Activated naive CD8-positive, alpha-beta T cell treated with anti-CD3 and anti-CD28 coated beads, Interleukin-2, amount 10 ng/mL, durations not matched to agents 7 days and 5 days (primary cell): ENCODE measurements at regions not wholly inside any gene's neighbourhood (a gene's known extent, or its start where the extent isn't known, plus 50 kb on each side); places are given as distances from the start of the nearest gene placed in this dataset.
"Not testable (repeated sequence)": the region's sequence is repeated elsewhere in the genome, so short reads cannot be mapped to it uniquely, and the experiment has no call there.

Experiments used
- ATAC-seq: fragments of 150-1000 bp; cut with Tn5 transposase; one replicate; pipeline ENCODE4 v1.10.0; 2021; ENCODE audit warnings: low read depth, moderate library complexity
- POLR2A ChIA-PET: fragments of 350-600 bp; sonication (Branson Sonifier 250); formaldehyde crosslinking; loops from one replicate; lab custom pipeline; 2021; ENCODE audit warnings: antibody characterized with exemption; lab: Charles Lee
- DNase-seq: peaks from one replicate; pipeline ENCODE4 v3.0.0; 2021
- H3K27ac Mint-ChIP-seq: one replicate; pipeline ENCODE4 v1.8.0; 2022; ENCODE audit warnings: mild to moderate bottlenecking, mixed read lengths
- H3K27me3 Mint-ChIP-seq: one replicate; pipeline ENCODE4 v1.8.0; 2022; ENCODE audit warnings: mild to moderate bottlenecking, moderate library complexity, mixed read lengths
- H3K36me3 Mint-ChIP-seq: one replicate; pipeline ENCODE4 v1.8.0; 2021; ENCODE audit warnings: mild to moderate bottlenecking, mixed read lengths
- H3K4me1 Mint-ChIP-seq: one replicate; pipeline ENCODE4 v1.8.0; 2021; ENCODE audit warnings: mixed read lengths
- H3K4me3 Mint-ChIP-seq: one replicate; pipeline ENCODE4 v1.8.0; 2022; ENCODE audit warnings: mild to moderate bottlenecking, moderate library complexity, mixed read lengths
- H3K9me3 Mint-ChIP-seq: one replicate; pipeline ENCODE4 v1.8.0; 2021; ENCODE audit warnings: mixed read lengths

GRCh38 chr7:98735801-98736200 is 118.7 kb downstream of the NPTX2 start:
- POLR2A ChIA-PET = no interaction called here
- H3K9me3 Mint-ChIP-seq = peaks cover 4% of the 10 kb centered on the region
- ATAC-seq (no peak), DNase-seq (no peak)
- H3K4me3 Mint-ChIP-seq = no peak overlapping the region
- H3K27me3 Mint-ChIP-seq = no peaks in the 10 kb centered on the region
- H3K27ac Mint-ChIP-seq = no peak overlapping the region
- H3K4me1 Mint-ChIP-seq = no peaks in the 10 kb centered on the region
- no peaks in the 10 kb centered on the region for H3K36me3 Mint-ChIP-seq

GRCh38 chr7:98736461-98736860 is 119.4 kb downstream of the NPTX2 start:
- H3K4me1 Mint-ChIP-seq, H3K27me3 Mint-ChIP-seq, POLR2A ChIA-PET: not testable (repeated sequence)

GRCh38 chr7:98737176-98737575 is 120.1 kb downstream of the NPTX2 start:
- Mint-ChIP-seq H3K36me3 (no peaks in the 10 kb centered on the region), H3K4me1 (no peaks in the 10 kb centered on the region), H3K4me3 (no peak overlapping the region), H3K27me3 (no peaks in the 10 kb centered on the region), H3K9me3 (peaks cover 4% of the 10 kb centered on the region), H3K27ac (no peak overlapping the region)
- POLR2A ChIA-PET = no interaction called here
- no peak for DNase-seq
- no peak for ATAC-seq

More at GRCh38 chr7:98736461-98736860, 119.4 kb downstream of the NPTX2 start:
- H3K36me3 Mint-ChIP-seq, H3K4me3 Mint-ChIP-seq, H3K27ac Mint-ChIP-seq, DNase-seq, H3K9me3 Mint-ChIP-seq, ATAC-seq: not testable (repeated sequence)

GRCh38 chr7:98740643-98741042 is 123.6 kb downstream of the NPTX2 start:
- POLR2A ChIA-PET = no interaction called here
- H3K36me3 Mint-ChIP-seq = no peaks in the 10 kb centered on the region
- DNase-seq (no peak), ATAC-seq (no peak)
- H3K9me3 Mint-ChIP-seq = no peaks in the 10 kb centered on the region
- no peak overlapping the region for H3K27ac Mint-ChIP-seq
- no peaks in the 10 kb centered on the region for H3K27me3 Mint-ChIP-seq
- H3K4me3 Mint-ChIP-seq = no peak overlapping the region
- no peaks in the 10 kb centered on the region for H3K4me1 Mint-ChIP-seq

- Mint-ChIP-seq H3K36me3 (no peaks in the 10 kb centered on the region), H3K27ac (no peak overlapping the region), H3K4me3 (no peak overlapping the region), H3K4me1 (no peaks in the 10 kb centered on the region), H3K27me3 (peaks cover 3% of the 10 kb centered on the region), H3K9me3 (no peaks in the 10 kb centered on the region)
- no peak for ATAC-seq
- POLR2A ChIA-PET = no interaction called here
- DNase-seq = peak; percentile 81
These were observed 124.0 kb downstream of the TMEM130 start for GRCh38 chr7:98745722-98746318.

- H3K27ac Mint-ChIP-seq = no peak overlapping the region
- H3K27me3 Mint-ChIP-seq = peaks cover 3% of the 10 kb centered on the region
- H3K4me3 Mint-ChIP-seq = no peak overlapping the region
- no peaks in the 10 kb centered on the region for H3K4me1 Mint-ChIP-seq
- POLR2A ChIA-PET = no interaction called here
- no peaks in the 10 kb centered on the region for H3K36me3 Mint-ChIP-seq
- H3K9me3 Mint-ChIP-seq = no peaks in the 10 kb centered on the region
- ATAC-seq (no peak), DNase-seq (no peak)
These were observed 121.7 kb downstream of the TMEM130 start for GRCh38 chr7:98748090-98748489.

- H3K36me3 Mint-ChIP-seq = no peaks in the 10 kb centered on the region
- H3K9me3 Mint-ChIP-seq = no peaks in the 10 kb centered on the region
- peaks cover 3% of the 10 kb centered on the region for H3K27me3 Mint-ChIP-seq
- H3K4me3 Mint-ChIP-seq = no peak overlapping the region
- DNase-seq (no peak), ATAC-seq (no peak)
- no peak overlapping the region for H3K27ac Mint-ChIP-seq
- POLR2A ChIA-PET = no interaction called here
- H3K4me1 Mint-ChIP-seq = no peaks in the 10 kb centered on the region
These were observed 116.6 kb downstream of the TMEM130 start for GRCh38 chr7:98753176-98753575.

GRCh38 chr7:98753989-98754479 is 115.8 kb downstream of the TMEM130 start:
- POLR2A ChIA-PET = no interaction called here

GRCh38 chr7:98755138-98755898 is 114.5 kb downstream of the TMEM130 start:
- Mint-ChIP-seq H3K9me3 (no peaks in the 10 kb centered on the region), H3K27me3 (peaks cover under 1% of the 10 kb centered on the region), H3K4me3 (no peak overlapping the region), H3K27ac (no peak overlapping the region), H3K4me1 (no peaks in the 10 kb centered on the region), H3K36me3 (no peaks in the 10 kb centered on the region)
- DNase-seq (no peak), ATAC-seq (no peak)
- POLR2A ChIA-PET = no interaction called here

More at GRCh38 chr7:98753989-98754479, 115.8 kb downstream of the TMEM130 start:
- Mint-ChIP-seq H3K4me1 (no peaks in the 10 kb centered on the region), H3K36me3 (no peaks in the 10 kb centered on the region), H3K9me3 (no peaks in the 10 kb centered on the region), H3K27me3 (peaks cover 3% of the 10 kb centered on the region), H3K4me3 (no peak overlapping the region), H3K27ac (no peak overlapping the region)
- DNase-seq (no peak), ATAC-seq (no peak)

- no peaks in the 10 kb centered on the region for H3K36me3 Mint-ChIP-seq
- H3K9me3 Mint-ChIP-seq = no peaks in the 10 kb centered on the region
- no peaks in the 10 kb centered on the region for H3K4me1 Mint-ChIP-seq
- H3K4me3 Mint-ChIP-seq = no peak overlapping the region
- H3K27me3 Mint-ChIP-seq = peaks cover 6% of the 10 kb centered on the region
- H3K27ac Mint-ChIP-seq = no peak overlapping the region
- POLR2A ChIA-PET = no interaction called here
- ATAC-seq = no peak
- DNase-seq = no peak
These were observed 111.7 kb downstream of the TMEM130 start for GRCh38 chr7:98758157-98758556.

- Mint-ChIP-seq H3K4me1 (no peaks in the 10 kb centered on the region), H3K27ac (no peak overlapping the region), H3K9me3 (no peaks in the 10 kb centered on the region), H3K27me3 (peaks cover 6% of the 10 kb centered on the region), H3K36me3 (no peaks in the 10 kb centered on the region), H3K4me3 (no peak overlapping the region)
- ATAC-seq (no peak), DNase-seq (no peak)
- POLR2A ChIA-PET = no interaction called here
These were observed 109.6 kb downstream of the TMEM130 start for GRCh38 chr7:98760201-98760651.

GRCh38 chr7:98761225-98761624 is 108.6 kb downstream of the TMEM130 start:
- Mint-ChIP-seq H3K4me3 (no peak overlapping the region), H3K27ac (no peak overlapping the region), H3K36me3 (no peaks in the 10 kb centered on the region), H3K4me1 (no peaks in the 10 kb centered on the region), H3K27me3 (peaks cover 6% of the 10 kb centered on the region), H3K9me3 (no peaks in the 10 kb centered on the region)
- ATAC-seq (no peak), DNase-seq (no peak)
- POLR2A ChIA-PET = no interaction called here

- no peak overlapping the region for H3K27ac Mint-ChIP-seq
- no peaks in the 10 kb centered on the region for H3K4me1 Mint-ChIP-seq
- H3K27me3 Mint-ChIP-seq = peaks cover 6% of the 10 kb centered on the region
- DNase-seq = no peak
- H3K36me3 Mint-ChIP-seq = no peaks in the 10 kb centered on the region
- ATAC-seq = no peak
- H3K9me3 Mint-ChIP-seq = no peaks in the 10 kb centered on the region
- no peak overlapping the region for H3K4me3 Mint-ChIP-seq
- POLR2A ChIA-PET = no interaction called here
These were observed 107.2 kb downstream of the TMEM130 start for GRCh38 chr7:98762620-98763019.

GRCh38 chr7:98763441-98763840 is 106.4 kb downstream of the TMEM130 start:
- Mint-ChIP-seq H3K36me3 (no peaks in the 10 kb centered on the region), H3K27me3 (peaks cover 6% of the 10 kb centered on the region), H3K4me1 (no peaks in the 10 kb centered on the region), H3K4me3 (no peak overlapping the region), H3K9me3 (no peaks in the 10 kb centered on the region), H3K27ac (no peak overlapping the region)
- no peak for DNase-seq
- POLR2A ChIA-PET = no interaction called here
- no peak for ATAC-seq
